Smooth muscle cell (in vitro differentiated cells): ENCODE measurements at regions not wholly inside any gene's neighbourhood (a gene's known extent, or its start where the extent isn't known, plus 50 kb on each side); places are given as distances from the start of the nearest gene placed in this dataset.

Experiments used
- DNase-seq: peaks from one replicate; lab custom pipeline; 2025; ENCODE audit not compliant: unreplicated experiment; lab: John Stamatoyannopoulos, UW
- H2AFZ ChIP-seq: fragments of 200-600 bp; sonication (generic); 2 replicates; pipeline ENCODE4 v1.6.0; 2016; ENCODE audit warnings: antibody characterized with exemption, low read depth, mild to moderate bottlenecking
- H3F3A ChIP-seq: fragments of 200-600 bp; sonication (generic); 2 replicates; pipeline ENCODE4 v1.6.0; 2017; ENCODE audit warnings: antibody characterized with exemption, low read depth
- H3K27ac ChIP-seq: fragments of 200-600 bp; sonication (generic); 2 replicates; pipeline ENCODE4 v1.5.1; 2016; ENCODE audit warnings: low read depth, mild to moderate bottlenecking
- H3K27me3 ChIP-seq: fragments of 200-600 bp; sonication (generic); 2 replicates; pipeline ENCODE4 v1.6.1; 2016; ENCODE audit warnings: low read depth, mild to moderate bottlenecking
- H3K36me3 ChIP-seq: fragments of 200-600 bp; sonication (generic); 2 replicates; pipeline ENCODE4 v1.5.1; 2016; ENCODE audit warnings: low read depth
- H3K4me1 ChIP-seq: fragments of 200-600 bp; sonication (generic); 2 replicates; pipeline ENCODE4 v1.5.1; 2016; ENCODE audit warnings: low read depth
- H3K4me2 ChIP-seq: fragments of 200-600 bp; sonication (generic); 2 replicates; pipeline ENCODE4 v1.6.0; 2016; ENCODE audit warnings: mild to moderate bottlenecking
- H3K4me3 ChIP-seq: fragments of 200-600 bp; sonication (generic); 2 replicates; pipeline ENCODE4 v1.5.1; 2016; ENCODE audit warnings: mild to moderate bottlenecking
- H3K79me2 ChIP-seq: fragments of 200-600 bp; sonication (generic); 2 replicates; pipeline ENCODE4 v1.6.0; 2016; ENCODE audit warnings: low read depth, mild to moderate bottlenecking
- H3K9ac ChIP-seq: fragments of 200-600 bp; sonication (generic); 2 replicates; pipeline ENCODE4 v1.6.0; 2016; ENCODE audit warnings: low read depth
- H3K9me3 ChIP-seq: fragments of 200-600 bp; sonication (generic); replicated peaks from 2 replicates; pipeline ENCODE4 v1.5.1; 2016; ENCODE audit warnings: low read depth
- H4K20me1 ChIP-seq: fragments of 200-600 bp; sonication (generic); 2 replicates; pipeline ENCODE4 v1.6.0; 2016; ENCODE audit warnings: low read depth
- CTCF ChIP-seq: fragments of 200-600 bp; sonication (generic); IDR thresholded peaks from 2 replicates; pipeline ENCODE4 v1.5.1; 2017; ENCODE audit warnings: borderline replicate concordance, mild to moderate bottlenecking, antibody characterized with exemption; ENCODE audit not compliant: insufficient read depth, poor library complexity, severe bottlenecking
- WGBS: methylation state at CpG from one replicate; pipeline ENCODE4 v1.1.7; 2016; ENCODE audit warnings: low lambda C conversion rate; 5-methylcytosine and 5-hydroxymethylcytosine counted together

GRCh38 chr4:23572382-23572781 lies 317.5 kb downstream of the PPARGC1A start:
- no peaks in the 10 kb centered on the region for H3K9me3 ChIP-seq
- no peak overlapping the region for H2AFZ ChIP-seq
- H3K27ac ChIP-seq: no peak overlapping the region
- no peaks in the 10 kb centered on the region for H3K27me3 ChIP-seq
- no peak overlapping the region for H3K4me2 ChIP-seq
- no peaks in the 10 kb centered on the region for H4K20me1 ChIP-seq
- 93% methylated on average over 4 of the region's 4 CpGs for WGBS
- no peaks in the 10 kb centered on the region for H3K36me3 ChIP-seq
- no peak overlapping the region for H3K4me3 ChIP-seq
- no peak for DNase-seq
- H3F3A ChIP-seq: no peaks in the 10 kb centered on the region
- H3K9ac ChIP-seq: no peak overlapping the region
- no peaks in the 10 kb centered on the region for H3K79me2 ChIP-seq
- no peak for TF ChIP-seq CTCF
- no peaks in the 10 kb centered on the region for H3K4me1 ChIP-seq

GRCh38 chr4:23567338-23567737 lies 322.5 kb downstream of the PPARGC1A start:
- Histone ChIP-seq H3K4me1 (no peaks in the 10 kb centered on the region), H3K9me3 (no peaks in the 10 kb centered on the region), H3K27ac (no peak overlapping the region), H3K79me2 (no peaks in the 10 kb centered on the region), H3K27me3 (no peaks in the 10 kb centered on the region), H3F3A (no peaks in the 10 kb centered on the region), H4K20me1 (no peaks in the 10 kb centered on the region), H2AFZ (no peak overlapping the region), H3K36me3 (no peaks in the 10 kb centered on the region), H3K9ac (no peak overlapping the region), H3K4me2 (no peak overlapping the region), H3K4me3 (no peak overlapping the region)
- no peak for TF ChIP-seq CTCF
- no peak for DNase-seq

- WGBS: 92% methylated on average over 2 of the region's 2 CpGs
- no peak for DNase-seq
- Histone ChIP-seq H3K4me3 (no peak overlapping the region), H3K27me3 (no peaks in the 10 kb centered on the region), H3K9ac (no peak overlapping the region), H3K27ac (no peak overlapping the region), H3K4me1 (no peaks in the 10 kb centered on the region), H2AFZ (no peak overlapping the region), H3K4me2 (no peak overlapping the region), H3F3A (no peaks in the 10 kb centered on the region), H3K79me2 (no peaks in the 10 kb centered on the region), H4K20me1 (no peaks in the 10 kb centered on the region), H3K9me3 (no peaks in the 10 kb centered on the region), H3K36me3 (no peaks in the 10 kb centered on the region)
- no peak for TF ChIP-seq CTCF
Measured at GRCh38 chr4:23560748-23561147, 329.1 kb downstream of the PPARGC1A start.

GRCh38 chr4:23558101-23558500 lies 331.7 kb downstream of the PPARGC1A start:
- 71% methylated on average over 2 of the region's 2 CpGs for WGBS
- TF ChIP-seq CTCF: no peak
- no peaks in the 10 kb centered on the region for H3K36me3 ChIP-seq
- no peak overlapping the region for H2AFZ ChIP-seq
- DNase-seq: no peak
- no peak overlapping the region for H3K4me3 ChIP-seq
- H3K9me3 ChIP-seq: peaks cover 3% of the 10 kb centered on the region
- H3K4me2 ChIP-seq: no peak overlapping the region
- H3K4me1 ChIP-seq: no peaks in the 10 kb centered on the region
- no peaks in the 10 kb centered on the region for H3F3A ChIP-seq
- H3K27ac ChIP-seq: no peak overlapping the region
- H3K27me3 ChIP-seq: no peaks in the 10 kb centered on the region
- H4K20me1 ChIP-seq: no peaks in the 10 kb centered on the region
- H3K79me2 ChIP-seq: no peaks in the 10 kb centered on the region
- no peak overlapping the region for H3K9ac ChIP-seq
